GM21619 (cell line): ENCODE measurements at regions not wholly inside any gene's neighbourhood (a gene's known extent, or its start where the extent isn't known, plus 50 kb on each side); places are given as distances from the start of the nearest gene placed in this dataset.

ENCODE experiments used
- ATAC-seq: cut with Tn5 transposase; IDR thresholded peaks from one replicate; pipeline ENCODE4 v1.9.1; 2021; ENCODE audit not compliant: unreplicated experiment

DNA sequence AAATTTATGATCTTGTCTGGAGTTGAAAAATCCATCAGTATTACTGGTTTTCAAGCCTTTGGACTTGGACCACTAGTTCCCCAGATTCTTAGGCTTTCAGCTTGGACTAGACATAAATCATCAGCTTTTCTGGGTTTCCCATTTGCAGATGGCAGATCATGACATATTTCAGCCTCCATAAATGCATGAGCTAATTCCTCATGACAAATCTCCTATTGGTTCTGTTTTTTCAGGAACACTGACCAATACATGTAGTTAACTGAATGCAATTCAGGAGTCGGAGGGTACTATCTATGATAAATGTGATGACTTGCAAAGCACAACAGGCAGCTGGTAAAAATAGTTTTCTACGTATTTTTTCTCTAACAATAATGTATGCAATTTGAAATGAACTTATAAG lies 635.6 kb downstream of the TRAM1L1 start:
- no peak for ATAC-seq

DNA sequence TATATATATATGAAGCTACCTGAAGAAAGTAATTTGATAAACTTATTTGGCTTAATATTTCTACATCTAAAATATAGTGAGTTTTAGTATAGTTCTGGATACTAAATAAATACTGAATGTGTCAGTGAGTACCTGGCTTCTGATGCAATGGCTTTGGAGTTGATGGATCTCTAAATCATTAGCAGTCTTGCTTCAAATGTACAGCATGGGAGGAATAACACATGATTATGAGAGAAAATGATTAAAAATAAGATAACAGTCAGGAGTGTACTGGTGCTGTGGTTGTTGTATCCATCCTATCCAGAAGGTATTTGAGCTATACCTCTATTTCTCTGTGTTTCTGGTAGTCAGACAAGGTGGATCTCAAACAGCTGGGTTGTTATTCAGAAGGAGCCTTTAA lies 641.3 kb downstream of the TRAM1L1 start:
- ATAC-seq: no peak

DNA sequence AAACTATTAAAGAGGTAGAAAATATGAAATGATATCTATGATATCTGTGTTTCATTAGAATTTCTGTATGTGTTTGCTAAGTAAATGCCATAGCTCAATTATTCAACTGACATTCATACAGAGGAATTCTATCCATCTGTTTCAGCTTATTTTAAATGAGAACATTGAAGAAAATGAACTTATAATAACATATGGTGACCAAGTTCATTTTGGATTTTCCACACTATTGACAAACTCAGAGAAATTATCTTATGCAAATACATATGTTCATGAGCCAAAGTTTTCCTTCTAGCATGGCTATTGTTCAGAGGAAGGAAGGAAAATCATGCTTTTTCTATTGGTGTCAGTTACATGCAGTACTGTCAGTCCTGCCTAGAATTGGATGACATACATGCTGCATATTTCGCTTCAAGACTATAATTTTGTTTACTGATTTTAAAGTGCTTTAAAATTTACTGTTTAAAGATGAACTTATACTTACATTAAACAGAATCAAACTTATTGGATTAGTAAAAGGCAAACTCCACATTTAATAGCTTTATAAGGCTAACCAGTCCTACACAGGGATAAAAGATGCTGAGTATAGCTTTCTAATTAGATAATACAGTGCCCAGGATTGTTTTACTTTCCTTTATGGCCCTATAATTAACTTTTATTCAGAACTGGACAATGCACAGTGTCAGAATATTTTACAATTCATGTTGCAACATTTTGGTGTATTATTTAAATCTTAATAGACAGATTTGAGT lies 646.2 kb downstream of the TRAM1L1 start:
- ATAC-seq: no peak

DNA sequence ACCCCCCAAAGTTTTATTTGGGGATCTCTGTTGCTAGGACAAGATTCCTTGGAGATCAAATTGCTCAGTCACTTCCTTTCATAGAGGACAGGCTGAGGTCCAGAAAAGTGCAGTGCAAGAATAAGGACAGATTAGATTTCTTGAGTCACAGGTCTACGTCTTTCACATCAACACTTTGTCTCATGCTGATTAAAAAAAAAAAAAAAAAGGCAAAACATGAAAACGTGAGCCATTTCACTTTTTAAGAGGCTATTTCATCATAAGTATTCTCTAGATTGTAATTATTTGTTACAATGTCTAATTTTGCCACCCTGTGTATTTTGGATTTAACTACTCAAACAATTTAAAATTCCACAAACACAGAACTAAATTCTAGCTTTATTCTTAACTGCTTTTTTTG lies 647.0 kb downstream of the TRAM1L1 start:
- no peak for ATAC-seq

DNA sequence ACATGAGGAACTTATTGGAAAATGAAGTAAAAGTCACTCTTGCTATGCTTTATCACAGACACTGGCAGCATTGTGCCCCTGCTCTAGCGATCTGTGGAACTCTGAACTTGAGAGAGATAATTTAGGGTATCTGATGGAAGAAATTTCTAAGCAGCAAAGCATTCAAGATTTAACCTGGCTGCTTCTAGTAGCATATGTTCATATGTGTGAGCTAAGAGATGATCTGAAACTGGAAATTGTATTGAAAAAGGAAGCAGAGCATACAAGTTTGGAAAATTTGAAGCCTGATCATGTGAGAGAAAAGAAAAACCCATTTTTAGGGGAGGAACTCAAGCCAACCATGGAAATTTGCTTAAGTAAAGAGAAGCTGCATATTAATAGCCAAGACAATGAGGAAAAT lies 657.7 kb downstream of the TRAM1L1 start:
- ATAC-seq: no peak

DNA sequence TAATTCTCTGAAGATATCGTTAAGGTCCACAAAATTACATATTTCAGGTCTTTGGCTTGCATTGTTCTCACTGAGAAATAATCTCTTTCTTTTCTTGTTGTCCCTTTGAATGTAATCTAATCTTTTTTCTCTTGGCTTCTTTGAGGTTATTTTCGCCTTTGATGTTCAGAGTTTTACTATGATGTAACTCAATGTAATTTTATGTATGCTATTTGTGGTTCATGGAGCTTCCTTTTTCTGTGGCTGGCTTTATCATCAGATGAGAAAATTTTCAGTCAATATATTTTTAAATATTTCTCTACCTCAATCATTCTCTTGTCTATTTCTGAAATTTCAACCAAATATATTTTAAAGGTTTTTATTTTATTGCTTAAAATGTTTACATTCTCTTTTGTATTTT lies 672.2 kb downstream of the TRAM1L1 start:
- no peak for ATAC-seq

DNA sequence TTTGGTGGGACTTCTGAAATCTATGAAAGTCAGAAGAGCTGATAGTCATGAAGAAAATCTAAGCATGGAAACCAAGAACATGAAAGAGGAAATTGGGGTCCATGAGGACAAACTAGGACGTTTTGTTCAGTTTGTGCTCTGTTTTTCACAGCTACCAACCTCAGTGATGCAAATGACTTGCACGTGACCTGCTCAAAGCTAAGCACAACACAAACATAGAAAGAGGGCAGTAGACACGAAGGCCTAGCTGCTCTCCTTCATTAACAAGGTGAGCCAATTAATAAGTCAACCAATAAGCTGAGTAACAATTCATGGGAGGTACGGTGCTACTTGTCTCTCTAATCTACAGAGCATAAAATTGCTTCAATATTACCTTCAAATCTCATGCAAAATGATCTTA lies 684.1 kb downstream of the TRAM1L1 start:
- ATAC-seq: no peak

DNA sequence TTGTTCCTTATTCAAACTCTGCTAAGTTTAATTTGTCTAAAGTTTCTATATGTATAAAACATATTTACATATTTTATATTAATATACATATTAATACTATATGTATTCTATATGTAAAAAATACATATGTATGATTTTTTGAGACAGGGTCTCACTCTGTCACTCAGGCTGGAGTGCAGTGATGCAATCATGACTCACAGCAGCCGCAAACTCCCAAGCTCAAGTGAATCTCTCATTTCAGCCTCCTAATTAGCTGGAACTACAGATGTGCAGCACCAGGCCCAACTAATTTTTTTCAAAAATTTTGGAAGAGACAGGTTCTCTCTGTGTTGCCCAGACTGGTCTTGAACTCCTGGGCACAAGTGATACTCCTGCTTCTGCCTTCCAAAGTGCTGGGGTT lies 684.9 kb downstream of the TRAM1L1 start:
- ATAC-seq: no peak

DNA sequence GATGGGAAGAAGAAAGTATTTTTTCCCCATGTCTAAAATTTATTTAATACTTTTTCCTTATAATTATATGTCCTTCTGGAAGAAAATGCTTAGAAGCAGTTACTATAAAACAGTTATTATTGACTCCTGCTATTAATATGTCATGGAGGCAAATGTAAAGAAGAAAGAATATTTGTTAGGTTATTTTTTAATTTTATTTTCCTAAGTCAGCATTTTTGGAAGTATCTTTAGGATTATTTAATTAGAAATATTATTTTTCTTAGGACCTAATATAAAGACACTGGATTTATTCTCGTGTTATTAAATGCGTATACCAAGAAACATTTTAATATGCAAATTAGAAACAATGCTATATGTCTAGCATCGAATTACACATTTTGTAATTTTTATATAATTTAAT lies 687.7 kb downstream of the TRAM1L1 start:
- ATAC-seq: no peak

DNA sequence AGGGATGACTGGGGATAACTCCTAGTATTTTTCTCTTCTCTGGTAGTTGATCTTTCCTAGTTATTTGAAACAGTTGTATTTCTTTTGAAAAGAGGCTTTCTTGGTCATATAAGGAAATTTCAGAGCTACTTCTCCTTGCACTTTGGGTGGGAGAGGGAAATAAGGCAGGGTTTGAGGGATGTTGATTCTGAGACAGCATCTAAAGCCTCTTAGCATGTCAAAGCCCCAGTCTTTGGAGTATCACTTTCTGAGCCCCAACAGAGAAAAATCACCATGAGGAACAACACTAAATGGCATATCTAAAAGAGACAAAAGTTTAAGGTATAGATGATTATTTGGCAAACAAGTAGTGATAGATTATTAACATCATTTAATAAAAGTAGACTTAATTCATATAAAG lies 688.1 kb downstream of the TRAM1L1 start:
- no peak for ATAC-seq

DNA sequence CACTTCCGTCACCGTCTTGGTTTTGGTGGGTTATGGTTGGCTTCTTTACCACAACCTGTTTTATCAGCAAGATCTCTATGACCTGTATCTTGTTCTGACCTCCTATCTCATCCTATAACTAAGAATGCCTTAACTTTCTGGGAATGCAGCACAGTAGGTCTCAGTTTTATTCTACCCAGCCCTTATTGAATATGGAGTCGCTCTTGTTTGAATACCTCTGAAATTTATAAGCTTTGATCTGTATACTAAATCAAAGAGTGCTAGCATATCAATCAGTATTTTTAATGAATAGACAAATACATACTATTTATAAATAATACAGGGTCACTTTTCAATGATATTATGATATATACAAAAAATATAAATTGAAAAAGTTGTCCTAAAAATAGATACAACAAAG lies 690.0 kb downstream of the TRAM1L1 start:
- ATAC-seq: no peak

DNA sequence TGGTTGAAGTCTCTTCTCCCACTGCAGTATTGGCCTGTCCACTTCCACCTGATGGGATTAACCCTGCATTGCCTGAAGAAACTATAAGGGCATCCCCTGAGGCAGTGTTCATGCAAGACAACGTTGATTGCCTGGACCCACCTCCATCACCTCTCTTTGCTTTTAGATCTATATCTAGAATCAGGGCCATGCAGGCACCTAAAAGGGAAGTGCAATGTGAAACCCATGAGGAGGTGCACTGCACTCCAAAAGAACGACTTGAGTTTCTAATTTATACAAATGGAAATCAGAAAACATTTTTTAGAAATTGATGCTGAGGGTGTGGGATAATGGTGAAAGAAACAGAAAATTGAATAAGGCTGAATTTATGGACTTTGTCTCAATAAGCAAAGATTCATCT lies 694.4 kb downstream of the TRAM1L1 start:
- ATAC-seq: no peak

DNA sequence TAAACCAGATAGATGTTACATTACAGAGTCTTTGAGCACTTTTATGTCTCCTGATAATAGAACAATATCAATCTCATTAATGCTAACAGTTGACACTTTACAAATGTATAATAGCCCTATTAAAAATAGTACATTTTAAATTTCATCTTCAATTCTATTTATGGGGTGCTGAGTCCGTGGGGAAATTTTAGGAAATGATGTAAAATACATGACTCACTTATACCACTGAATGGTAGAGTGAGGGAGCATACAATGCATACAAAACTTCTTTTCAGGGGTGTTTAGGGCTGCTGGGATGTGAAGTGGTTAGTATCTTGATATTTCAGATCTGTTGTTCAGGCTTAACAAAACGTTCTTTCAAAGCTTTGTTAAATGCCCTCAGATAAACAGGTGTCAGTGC lies 696.2 kb downstream of the TRAM1L1 start:
- no peak for ATAC-seq

DNA sequence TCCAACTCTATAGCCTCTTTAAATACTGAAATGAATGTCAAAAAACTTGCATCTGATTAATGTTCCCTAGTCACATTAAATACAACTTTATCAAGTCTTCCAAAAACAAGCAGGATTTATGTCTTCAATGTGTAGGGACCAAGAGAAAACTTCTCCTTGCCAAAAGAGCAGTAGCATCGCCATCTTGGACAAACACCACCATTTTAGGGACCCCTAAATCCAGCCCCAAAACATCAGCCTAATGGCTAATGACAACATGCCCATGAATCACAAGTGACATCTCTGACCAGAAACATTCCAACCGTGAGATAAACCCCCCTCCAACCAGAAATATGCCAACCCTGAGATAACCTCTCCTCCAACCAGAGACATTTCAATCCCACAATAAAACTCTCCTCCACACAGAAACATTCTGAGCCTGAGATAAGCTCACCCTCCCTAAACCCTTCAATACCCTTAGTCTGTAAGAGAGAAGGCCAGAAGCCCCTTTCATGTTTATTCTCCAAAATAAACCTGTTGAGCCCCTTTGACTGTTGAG lies 697.4 kb downstream of the TRAM1L1 start:
- no peak for ATAC-seq

DNA sequence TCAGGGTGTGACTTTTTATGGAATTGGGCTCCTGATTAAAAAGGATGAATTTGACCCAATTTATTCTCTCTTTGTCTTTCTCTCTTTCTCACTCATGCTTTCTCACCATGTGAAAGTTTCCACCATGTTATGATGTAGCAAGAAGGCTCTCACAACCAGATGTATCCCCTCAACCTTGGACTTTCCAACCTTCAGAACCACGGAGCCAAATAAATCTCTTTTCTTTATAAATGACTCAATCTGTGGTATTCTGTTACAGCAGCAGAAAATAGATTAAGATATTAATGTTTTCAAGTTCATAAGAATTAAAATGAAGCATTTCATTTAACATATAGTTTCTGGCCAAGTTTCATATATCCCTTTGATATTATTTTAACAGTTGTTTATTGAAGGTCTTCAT lies 698.5 kb downstream of the TRAM1L1 start:
- no peak for ATAC-seq

DNA sequence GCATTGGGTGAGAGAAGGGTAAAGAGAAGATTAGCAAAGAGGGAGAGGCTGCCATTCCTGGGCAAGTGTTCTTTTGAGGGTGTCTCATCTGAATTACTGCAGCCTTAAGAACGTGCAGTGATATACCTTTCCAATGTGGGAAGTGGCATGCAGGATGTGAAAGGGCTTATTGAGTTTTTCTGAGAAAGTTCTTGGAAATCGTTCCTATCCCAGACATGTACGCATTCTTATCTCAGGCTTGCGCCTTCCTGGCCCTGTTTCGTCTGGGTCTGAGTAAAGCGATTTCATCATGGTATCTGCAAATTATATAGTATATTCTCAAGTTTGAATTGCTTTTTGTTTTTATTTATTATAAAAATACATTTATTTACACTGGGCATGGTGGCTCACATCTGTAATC lies 699.8 kb downstream of the TRAM1L1 start:
- ATAC-seq: no peak

DNA sequence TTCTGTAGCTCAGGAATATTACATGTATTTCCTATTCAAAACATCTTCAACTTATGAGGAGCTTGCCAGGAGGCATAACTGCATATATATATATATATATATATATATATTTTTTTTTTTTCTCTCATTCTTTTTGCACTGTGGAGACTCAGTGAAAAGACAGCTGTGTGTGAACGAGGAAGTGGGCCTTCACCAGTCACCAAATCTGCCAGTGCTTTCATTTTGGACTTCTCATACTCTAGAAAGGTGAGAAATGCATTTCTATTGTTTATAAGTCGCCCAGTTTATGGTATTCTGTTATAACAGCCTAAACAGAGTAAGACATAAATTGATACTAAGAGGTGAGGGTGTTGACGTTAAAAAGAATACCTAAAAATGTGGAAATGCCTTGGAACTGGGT lies 710.6 kb downstream of the TRAM1L1 start:
- no peak for ATAC-seq

DNA sequence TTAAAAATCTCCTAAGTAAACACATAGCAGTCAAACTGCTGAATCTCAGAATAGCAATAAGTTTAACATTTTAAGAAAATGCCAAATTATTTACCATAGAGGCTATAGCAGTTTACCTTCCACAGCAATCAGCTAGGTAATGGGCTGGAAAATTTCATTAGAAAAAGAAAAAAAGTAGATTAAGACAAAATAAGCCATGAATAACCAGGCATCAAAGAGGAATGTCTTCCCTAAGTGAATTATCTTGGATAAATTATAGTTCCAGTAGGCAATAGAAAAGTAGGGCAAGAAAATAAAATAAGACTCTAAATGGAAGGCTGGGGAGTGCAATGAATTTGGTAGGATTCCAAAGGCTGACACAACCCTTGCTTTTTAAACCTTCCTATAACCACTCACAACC lies 722.8 kb downstream of the TRAM1L1 start:
- no peak for ATAC-seq

DNA sequence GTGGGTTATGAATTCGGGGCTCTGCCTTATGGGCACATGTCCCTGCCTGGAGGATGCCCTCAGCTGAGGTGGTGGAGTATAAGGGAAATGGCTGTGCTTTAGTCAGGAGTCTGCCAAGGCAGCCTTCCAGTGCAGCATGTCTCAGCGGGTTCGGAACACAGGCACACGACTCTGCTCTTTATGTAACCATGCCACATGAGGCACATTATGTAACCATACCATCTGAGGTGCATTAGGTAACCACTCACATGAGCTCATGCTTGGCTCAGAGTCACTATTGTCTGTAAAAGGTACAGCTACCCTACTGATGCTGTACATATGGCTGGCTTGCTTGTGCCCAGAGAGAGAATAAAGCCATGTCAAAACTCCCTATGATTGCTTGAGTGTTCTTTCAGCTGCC lies 723.6 kb downstream of the TRAM1L1 start:
- no peak for ATAC-seq

DNA sequence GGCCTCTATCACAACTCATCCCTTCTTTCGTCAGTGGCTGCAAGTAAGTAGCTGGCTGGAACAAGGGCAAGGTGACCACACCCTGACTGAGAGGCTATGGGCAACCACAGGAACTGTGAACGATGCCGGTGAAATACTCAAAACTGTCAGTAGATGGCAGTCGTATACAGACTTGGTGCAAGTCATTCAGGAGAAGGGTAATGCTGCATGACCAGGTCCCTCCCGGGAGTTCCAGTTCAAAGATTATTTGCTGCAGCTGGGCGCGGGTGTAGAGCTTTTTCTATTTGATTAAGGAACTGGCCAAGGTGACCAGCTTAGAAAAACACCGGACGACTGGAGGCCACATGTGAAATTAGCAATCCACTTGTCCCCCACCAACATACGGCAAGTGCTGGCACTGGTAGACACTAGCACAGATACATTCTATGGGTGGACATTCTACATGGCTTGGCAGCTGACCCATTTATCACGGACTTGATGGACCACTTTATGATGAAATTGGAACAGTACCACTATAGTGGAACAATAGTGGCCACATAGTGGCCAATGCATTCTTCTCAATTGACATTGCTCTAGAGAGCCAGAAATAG lies 726.6 kb downstream of the TRAM1L1 start:
- ATAC-seq: peak; percentile 90

DNA sequence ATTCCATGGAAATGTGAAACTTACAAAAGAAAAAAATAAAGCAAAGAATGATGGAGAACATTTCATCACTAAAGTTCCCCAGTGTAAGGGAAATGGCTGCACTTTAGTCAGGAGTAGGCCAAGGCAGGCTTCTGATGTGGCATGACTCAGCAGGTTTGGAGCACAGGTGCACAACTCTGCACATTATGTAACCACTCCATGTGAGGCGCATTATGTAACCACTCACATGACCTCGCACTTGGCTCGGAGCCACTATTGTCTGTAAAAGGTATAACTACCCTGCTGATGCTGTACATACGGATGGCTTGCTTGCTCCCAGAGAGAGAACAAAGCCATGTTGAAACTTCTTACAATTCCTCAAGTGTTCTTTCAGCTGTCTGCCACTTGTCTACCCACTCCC lies 727.6 kb downstream of the TRAM1L1 start:
- no peak for ATAC-seq

DNA sequence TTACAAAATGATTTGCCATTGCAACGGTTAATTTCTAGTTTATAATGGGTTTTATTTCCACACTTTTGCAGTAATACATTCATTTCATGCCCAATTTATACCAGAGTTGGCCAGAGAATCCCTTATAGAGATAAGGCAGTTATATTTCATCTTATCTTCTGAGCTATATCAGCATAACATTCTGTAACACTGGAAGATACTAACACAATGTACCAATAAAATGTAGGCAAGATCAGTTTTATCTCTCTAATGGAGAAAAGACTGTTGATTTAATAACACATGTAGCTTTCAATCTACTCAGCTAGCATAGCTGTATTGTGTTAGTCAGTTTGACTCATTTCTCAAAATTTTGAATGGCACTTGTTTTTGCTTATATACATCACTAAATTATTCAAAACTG lies 738.6 kb downstream of the TRAM1L1 start:
- no peak for ATAC-seq

DNA sequence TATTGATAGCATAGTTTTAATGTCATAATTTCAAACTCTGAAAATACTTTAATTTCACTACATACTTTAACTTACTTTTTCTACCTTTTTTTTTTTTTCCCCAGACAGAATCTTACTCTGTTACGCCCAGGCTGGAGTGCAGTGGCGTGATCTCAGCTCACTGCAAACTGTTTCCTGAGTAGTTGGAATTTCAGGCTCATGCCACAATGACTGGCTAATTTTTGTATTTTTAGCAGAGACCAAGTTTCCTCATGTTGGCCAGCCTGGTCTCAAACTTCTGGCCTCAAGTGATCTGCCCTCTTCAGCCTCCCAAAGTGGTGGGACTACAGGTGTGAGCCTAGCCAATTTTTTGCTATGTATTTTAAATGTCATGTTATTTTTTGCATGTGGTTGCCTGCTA lies 741.6 kb downstream of the TRAM1L1 start:
- no peak for ATAC-seq
